GM19397 (cell line): ENCODE measurements at regions not wholly inside any gene's neighbourhood (a gene's known extent, or its start where the extent isn't known, plus 50 kb on each side); places are given as distances from the start of the nearest gene placed in this dataset.
"Not testable (repeated sequence)": the region's sequence is repeated elsewhere in the genome, so short reads cannot be mapped to it uniquely, and the experiment has no call there.

Experiments used
- ATAC-seq: cut with Tn5 transposase; IDR thresholded peaks from one replicate; pipeline ENCODE4 v1.9.1; 2021; ENCODE audit warnings: mild to moderate bottlenecking, moderate library complexity; ENCODE audit not compliant: unreplicated experiment

GRCh38 chr15:36426691-36427090 is 152.7 kb upstream of the CDIN1 start:
- ATAC-seq, result no peak

- ATAC-seq, result no peak
Measured at GRCh38 chr15:36428102-36428845, 151.2 kb upstream of the CDIN1 start.

- ATAC-seq, result no peak
Measured at GRCh38 chr15:36429707-36430106, 149.7 kb upstream of the CDIN1 start.

GRCh38 chr15:36430280-36430679 is 149.1 kb upstream of the CDIN1 start:
- ATAC-seq, result no peak

- no peak for ATAC-seq
Measured at GRCh38 chr15:36430726-36431265, 148.6 kb upstream of the CDIN1 start.

GRCh38 chr15:36432161-36432560 is 147.3 kb upstream of the CDIN1 start:
- no peak for ATAC-seq

- ATAC-seq, result no peak
Measured at GRCh38 chr15:36434177-36434576, 145.2 kb upstream of the CDIN1 start.

- no peak for ATAC-seq
Measured at GRCh38 chr15:36438499-36438898, 140.9 kb upstream of the CDIN1 start.

GRCh38 chr15:36447373-36447772 is 132.1 kb upstream of the CDIN1 start:
- ATAC-seq, result no peak

- no peak for ATAC-seq
Measured at GRCh38 chr15:36448418-36448817, 131.0 kb upstream of the CDIN1 start.

GRCh38 chr15:36449084-36449661 is 130.3 kb upstream of the CDIN1 start:
- no peak for ATAC-seq

GRCh38 chr15:36449662-36450145 is 129.7 kb upstream of the CDIN1 start:
- ATAC-seq, result no peak

- not testable (repeated sequence) for ATAC-seq
Measured at GRCh38 chr15:36454244-36454643, 125.2 kb upstream of the CDIN1 start.

- ATAC-seq, result no peak
Measured at GRCh38 chr15:36458411-36458810, 121.0 kb upstream of the CDIN1 start.

- ATAC-seq, result no peak
Measured at GRCh38 chr15:36465304-36465703, 114.1 kb upstream of the CDIN1 start.

- no peak for ATAC-seq
Measured at GRCh38 chr15:36468746-36469145, 110.7 kb upstream of the CDIN1 start.

- ATAC-seq, result no peak
Measured at GRCh38 chr15:36469311-36469966, 110.0 kb upstream of the CDIN1 start.

- no peak for ATAC-seq
Measured at GRCh38 chr15:36472672-36473071, 106.8 kb upstream of the CDIN1 start.

- ATAC-seq, result no peak
Measured at GRCh38 chr15:36478561-36478960, 100.9 kb upstream of the CDIN1 start.

GRCh38 chr15:36479200-36479896 is 100.1 kb upstream of the CDIN1 start:
- no peak for ATAC-seq

GRCh38 chr15:36481156-36481555 is 98.3 kb upstream of the CDIN1 start:
- ATAC-seq, result no peak
